Testis (tissue), 2 donors: ENCODE measurements at regions not wholly inside any gene's neighbourhood (a gene's known extent, or its start where the extent isn't known, plus 50 kb on each side); places are given as distances from the start of the nearest gene placed in this dataset.
"Not testable (repeated sequence)": the region's sequence is repeated elsewhere in the genome, so short reads cannot be mapped to it uniquely, and the experiment has no call there.

Experiments used
- DNase-seq: peaks from one replicate; pipeline ENCODE4 v3.0.0-alpha.2; 2019
- H3K27ac ChIP-seq, 2 donors: fragments of 200-600 bp; sonication (generic); one replicate each; pipeline ENCODE4 v1.5.1; 2019
- H3K27me3 ChIP-seq: fragments of 200-600 bp; sonication (generic); one replicate; pipeline ENCODE4 v1.5.1; 2019
- H3K36me3 ChIP-seq: fragments of 200-600 bp; sonication (generic); one replicate; pipeline ENCODE4 v1.5.1; 2017; ENCODE audit warnings: low read depth; ENCODE audit errors: missing control alignments
- H3K4me1 ChIP-seq: fragments of 200-600 bp; sonication (generic); one replicate; pipeline ENCODE4 v1.5.1; 2019
- H3K4me3 ChIP-seq, 2 donors: fragments of 200-600 bp; sonication (generic); one replicate each; pipeline ENCODE4 v1.5.1; 2017 to 2019
- H3K9me3 ChIP-seq: fragments of 200-600 bp; sonication (generic); one replicate; pipeline ENCODE4 v1.5.1; 2017
- POLR2A ChIP-seq: fragments of 450-650 bp; IDR thresholded peaks from one replicate; pipeline ENCODE4 v1.6.1; 2017; ENCODE audit warnings: antibody characterized with exemption, mild to moderate bottlenecking, moderate library complexity
- WGBS, 2 donors: methylation state at CpG; one replicate each; pipeline ENCODE4 v1.1.5; 2018; 5-methylcytosine and 5-hydroxymethylcytosine counted together
- intact Hi-C: fragments of 100-400 bp; cut with DNase I; formaldehyde crosslinking; loops from one replicate; pipeline ENCODE4 v1.15.1; 2023; ENCODE audit warnings: low total_unique reads
- TF ChIP-seq, protein P1 (sequence below), 3 experiments: fragments of 450-650 bp in 2 of 3; fragments of 200-600 bp in 1 of 3; sonication (generic) in 1 of 3; IDR thresholded peaks; one replicate each; pipeline ENCODE4 v1.5.1; 2016 to 2019; ENCODE audit warnings: antibody characterized with exemption in 3 of 3, mild to moderate bottlenecking in 2 of 3, moderate library complexity in 1 of 3

GRCh38 chr4:134499074-134499473, 297.5 kb upstream of the PABPC4L start:
- H3K27ac ChIP-seq, result no peak overlapping the region
- H3K27me3 ChIP-seq, result no peaks in the 10 kb centered on the region
- intact Hi-C loops, result no loop called here
- H3K9me3 ChIP-seq, result no peaks in the 10 kb centered on the region
- no peaks in the 10 kb centered on the region for H3K36me3 ChIP-seq
- TF ChIP-seq POLR2A, result no peak
- TF ChIP-seq, protein P1, sequence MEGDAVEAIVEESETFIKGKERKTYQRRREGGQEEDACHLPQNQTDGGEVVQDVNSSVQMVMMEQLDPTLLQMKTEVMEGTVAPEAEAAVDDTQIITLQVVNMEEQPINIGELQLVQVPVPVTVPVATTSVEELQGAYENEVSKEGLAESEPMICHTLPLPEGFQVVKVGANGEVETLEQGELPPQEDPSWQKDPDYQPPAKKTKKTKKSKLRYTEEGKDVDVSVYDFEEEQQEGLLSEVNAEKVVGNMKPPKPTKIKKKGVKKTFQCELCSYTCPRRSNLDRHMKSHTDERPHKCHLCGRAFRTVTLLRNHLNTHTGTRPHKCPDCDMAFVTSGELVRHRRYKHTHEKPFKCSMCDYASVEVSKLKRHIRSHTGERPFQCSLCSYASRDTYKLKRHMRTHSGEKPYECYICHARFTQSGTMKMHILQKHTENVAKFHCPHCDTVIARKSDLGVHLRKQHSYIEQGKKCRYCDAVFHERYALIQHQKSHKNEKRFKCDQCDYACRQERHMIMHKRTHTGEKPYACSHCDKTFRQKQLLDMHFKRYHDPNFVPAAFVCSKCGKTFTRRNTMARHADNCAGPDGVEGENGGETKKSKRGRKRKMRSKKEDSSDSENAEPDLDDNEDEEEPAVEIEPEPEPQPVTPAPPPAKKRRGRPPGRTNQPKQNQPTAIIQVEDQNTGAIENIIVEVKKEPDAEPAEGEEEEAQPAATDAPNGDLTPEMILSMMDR (IDR thresholded peaks at IDR 0.05), result no peak
- no peak overlapping the region for H3K4me3 ChIP-seq
- no peak for DNase-seq
- H3K4me1 ChIP-seq, result no peaks in the 10 kb centered on the region
- WGBS, 2 donors, result 49 to 69% methylated on average over 1 of the region's 1 CpG

DNA sequence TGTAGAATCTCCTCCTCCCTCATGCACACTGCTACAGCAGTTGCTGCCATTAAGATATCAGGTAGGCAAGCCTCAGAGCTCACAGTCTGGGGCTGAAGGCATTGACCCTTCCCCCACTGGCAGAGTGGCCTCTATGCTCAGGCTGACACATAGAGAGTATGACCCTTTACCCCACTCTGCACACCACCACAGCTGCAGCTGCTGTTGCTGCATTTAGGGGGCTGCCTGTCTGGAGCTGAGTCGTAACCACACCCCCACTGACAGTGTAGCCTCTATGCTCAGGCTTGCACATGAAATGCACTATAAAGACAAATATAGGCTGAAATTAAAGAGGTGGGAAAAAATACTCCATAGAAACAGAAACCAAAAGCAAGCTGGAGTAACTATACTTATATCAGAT, 289.3 kb upstream of the PABPC4L start:
- H3K27me3 ChIP-seq, result no peaks in the 10 kb centered on the region
- H3K4me3 ChIP-seq, result no peak overlapping the region
- H3K27ac ChIP-seq, result no peak overlapping the region
- no peaks in the 10 kb centered on the region for H3K36me3 ChIP-seq
- TF ChIP-seq, protein P1 (IDR thresholded peaks at IDR 0.05), result no peak
- TF ChIP-seq POLR2A, result no peak
- H3K9me3 ChIP-seq, result no peaks in the 10 kb centered on the region
- WGBS, 2 donors, result 89 to 93% methylated on average over 1 of the region's 1 CpG
- H3K4me1 ChIP-seq, result no peaks in the 10 kb centered on the region
- DNase-seq, result no peak
- intact Hi-C loops, result no loop called here

GRCh38 chr4:134483514-134483913, 281.9 kb upstream of the PABPC4L start:
- 96% methylated on average over 3 of the region's 3 CpGs for WGBS, 2 donors
- H3K4me1 ChIP-seq, H3K36me3 ChIP-seq, H3K27ac ChIP-seq, H3K9me3 ChIP-seq, intact Hi-C loops, H3K27me3 ChIP-seq, H3K4me3 ChIP-seq, DNase-seq: not testable (repeated sequence)

GRCh38 chr4:134471569-134471968, 270.0 kb upstream of the PABPC4L start:
- WGBS, 2 donors, result 93 to 96% methylated on average over 1 of the region's 1 CpG
- intact Hi-C loops, result no loop called here
- no peaks in the 10 kb centered on the region for H3K9me3 ChIP-seq
- H3K4me3 ChIP-seq, result no peak overlapping the region
- no peak for DNase-seq
- no peaks in the 10 kb centered on the region for H3K4me1 ChIP-seq
- no peaks in the 10 kb centered on the region for H3K36me3 ChIP-seq
- H3K27me3 ChIP-seq, result no peaks in the 10 kb centered on the region
- TF ChIP-seq, protein P1 (IDR thresholded peaks at IDR 0.05), result no peak
- no peak for TF ChIP-seq POLR2A
- no peak overlapping the region for H3K27ac ChIP-seq

- no peaks in the 10 kb centered on the region for H3K4me1 ChIP-seq
- H3K4me3 ChIP-seq, result no peak overlapping the region
- H3K9me3 ChIP-seq, result no peaks in the 10 kb centered on the region
- DNase-seq, result peak; percentile 59
- no peaks in the 10 kb centered on the region for H3K27me3 ChIP-seq
- intact Hi-C loops, result no loop called here
- 17 to 27% methylated on average over 2 of the region's 2 CpGs for WGBS, 2 donors
- TF ChIP-seq POLR2A, result no peak
- TF ChIP-seq, protein P1 (IDR thresholded peaks at IDR 0.05), result no peak
- no peaks in the 10 kb centered on the region for H3K36me3 ChIP-seq
- H3K27ac ChIP-seq, result no peak overlapping the region
These were observed 269.0 kb upstream of the PABPC4L start for GRCh38 chr4:134470544-134470943.
